Endothelial cell of hepatic sinusoid (primary cell): ENCODE measurements at regions not wholly inside any gene's neighbourhood (a gene's known extent, or its start where the extent isn't known, plus 50 kb on each side); places are given as distances from the start of the nearest gene placed in this dataset.

Experiments
- in situ Hi-C: cut with HindIII; loops from 2 replicates; pipeline ENCODE4 v1.10.0; 2017; ENCODE audit warnings: low sequenced_read_pairs

- in situ Hi-C loops = no loop called here
These were observed 54.3 kb upstream of the TET2 start for GRCh38 chr4:105092356-105092755.

GRCh38 chr4:105092768-105093167 is 53.9 kb upstream of the TET2 start:
- in situ Hi-C loops = no loop called here

- in situ Hi-C loops = no loop called here
These were observed 52.7 kb upstream of the TET2 start for GRCh38 chr4:105093975-105094374.
